ENCODE measurements at regions not wholly inside any gene's neighbourhood (a gene's known extent, or its start where the extent isn't known, plus 50 kb on each side); places are given as distances from the start of the nearest gene placed in this dataset.

- H3K27me3 ChIP-seq (ENCODE audit: control insufficient read depth in 2 of 2, insufficient read depth in 2 of 2, low read length in 2 of 2), result no peaks in the 10 kb centered on the region
- no peak for TF ChIP-seq CTCF (IDR thresholded peaks at IDR 0.05)
- H3K36me3 Mint-ChIP-seq, result no peaks in the 10 kb centered on the region
- no peak overlapping the region for H3K4me3 Mint-ChIP-seq
- H3K79me2 ChIP-seq (ENCODE audit: insufficient read depth, low read length), result no peaks in the 10 kb centered on the region
- no peak overlapping the region for H2AFZ ChIP-seq (ENCODE audit: insufficient read depth, low read depth, low read length, poor library complexity, severe bottlenecking)
- H3K9me3 ChIP-seq (replicated peaks in 1 of 2; ENCODE audit: control insufficient read depth in 1 of 2, insufficient read depth in 1 of 2, low read length in 2 of 2), result peaks cover 0 to 3% of the 10 kb centered on the region in 2 donors
- H3K4me1 Mint-ChIP-seq, result no peaks in the 10 kb centered on the region
- no peak overlapping the region for H3K4me3 ChIP-seq (replicated peaks in 1 of 3; ENCODE audit: low read depth in 2 of 3, low read length in 3 of 3)
- whole genome bisulfite sequencing (ENCODE audit: insufficient coverage), result no CpG with 5 or more reads among the region's 3 CpGs
- no peak overlapping the region for H3K9ac ChIP-seq (ENCODE audit: insufficient read depth, low read length, poor library complexity, severe bottlenecking)
- intact Hi-C loops (cut with micrococcal nuclease), result no loop called here
- peaks cover 0 to 6% (median 3%) of the 10 kb centered on the region in 7 donors for H3K9me3 Mint-ChIP-seq
- no peaks in the 10 kb centered on the region for H3K27me3 Mint-ChIP-seq (ENCODE audit: low read depth in 3 of 3)
- H3K36me3 ChIP-seq (replicated peaks in 1 of 2; ENCODE audit: control insufficient read depth in 1 of 2, insufficient read depth in 2 of 2, low read length in 2 of 2), result no peaks in the 10 kb centered on the region
- H3K27ac Mint-ChIP-seq, result no peak overlapping the region
- no peak overlapping the region for H3K27ac ChIP-seq (ENCODE audit: low read depth in 1 of 2, low read length in 2 of 2)
- H3K4me1 ChIP-seq (ENCODE audit: control insufficient read depth in 1 of 2, insufficient read depth in 2 of 2, low read length in 2 of 2), result no peaks in the 10 kb centered on the region
- H4K20me1 ChIP-seq (ENCODE audit: insufficient read depth, low read length), result no peaks in the 10 kb centered on the region
- H3K4me2 ChIP-seq (replicated peaks; ENCODE audit: extremely low read depth, low read length, poor library complexity, severe bottlenecking), result no peak overlapping the region
- no peak for DNase-seq
Observed at GRCh38 chr18:60892855-60893254, 440.4 kb upstream of the CDH20 start.

GRCh38 chr18:60893355-60894097 is 439.7 kb upstream of the CDH20 start:
- intact Hi-C loops (cut with micrococcal nuclease), result no loop called here
- no peak overlapping the region for H3K4me3 ChIP-seq (replicated peaks in 1 of 3; ENCODE audit: low read depth in 2 of 3, low read length in 3 of 3)
- H3K4me2 ChIP-seq (replicated peaks; ENCODE audit: extremely low read depth, low read length, poor library complexity, severe bottlenecking), result no peak overlapping the region
- no peak for DNase-seq
- no peaks in the 10 kb centered on the region for H3K4me1 ChIP-seq (ENCODE audit: control insufficient read depth in 1 of 2, insufficient read depth in 2 of 2, low read length in 2 of 2)
- no peak for TF ChIP-seq CTCF (IDR thresholded peaks at IDR 0.05)
- WGBS (ENCODE audit: insufficient coverage), result 82% methylated on average over 2 of the region's 6 CpGs
- H4K20me1 ChIP-seq (ENCODE audit: insufficient read depth, low read length), result no peaks in the 10 kb centered on the region
- no peak overlapping the region for H3K27ac ChIP-seq (ENCODE audit: low read depth in 1 of 2, low read length in 2 of 2)
- H3K9me3 ChIP-seq (replicated peaks in 1 of 2; ENCODE audit: control insufficient read depth in 1 of 2, insufficient read depth in 1 of 2, low read length in 2 of 2), result peaks cover 0 to 3% of the 10 kb centered on the region in 2 donors
- Mint-ChIP-seq H3K4me3 (no peak overlapping the region), H3K4me1 (no peaks in the 10 kb centered on the region), H3K36me3 (no peaks in the 10 kb centered on the region), H3K27ac (no peak overlapping the region), H3K9me3 (peaks cover 0 to 6% (median 3%) of the 10 kb centered on the region in 7 donors), H3K27me3 (ENCODE audit: low read depth in 3 of 3) (no peaks in the 10 kb centered on the region)
- H2AFZ ChIP-seq (ENCODE audit: insufficient read depth, low read depth, low read length, poor library complexity, severe bottlenecking), result no peak overlapping the region
- no peaks in the 10 kb centered on the region for H3K79me2 ChIP-seq (ENCODE audit: insufficient read depth, low read length)
- no peak overlapping the region for H3K9ac ChIP-seq (ENCODE audit: insufficient read depth, low read length, poor library complexity, severe bottlenecking)
- H3K27me3 ChIP-seq (ENCODE audit: control insufficient read depth in 2 of 2, insufficient read depth in 2 of 2, low read length in 2 of 2), result no peaks in the 10 kb centered on the region
- no peaks in the 10 kb centered on the region for H3K36me3 ChIP-seq (replicated peaks in 1 of 2; ENCODE audit: control insufficient read depth in 1 of 2, insufficient read depth in 2 of 2, low read length in 2 of 2)
